ENCODE measurements at regions not wholly inside any gene's neighbourhood (a gene's known extent, or its start where the extent isn't known, plus 50 kb on each side); places are given as distances from the start of the nearest gene placed in this dataset.

- DNase-seq (ENCODE audit: low spot score), result no peak
Observed at GRCh38 chr4:133741766-133742165, 459.8 kb downstream of the PABPC4L start.

- DNase-seq (ENCODE audit: low spot score), result peak; percentile 25
Observed at GRCh38 chr4:133720001-133720400, 481.6 kb downstream of the PABPC4L start.

- DNase-seq (ENCODE audit: low spot score), result no peak
Observed at GRCh38 chr4:133719098-133719497, 482.5 kb downstream of the PABPC4L start.

- no peak for DNase-seq (ENCODE audit: low spot score)
Observed at GRCh38 chr4:133714211-133714610, 487.4 kb downstream of the PABPC4L start.

- no peak for DNase-seq (ENCODE audit: low spot score)
Observed at GRCh38 chr4:133713340-133713739, 488.2 kb downstream of the PABPC4L start.

- DNase-seq (ENCODE audit: low spot score), result peak; percentile 9
Observed at GRCh38 chr4:133711817-133712216, 489.8 kb downstream of the PABPC4L start.

- DNase-seq (ENCODE audit: low spot score), result no peak
Observed at GRCh38 chr4:133694416-133694815, 507.2 kb downstream of the PABPC4L start.

GRCh38 chr4:133683967-133684366 is 517.6 kb downstream of the PABPC4L start:
- no peak for DNase-seq (ENCODE audit: low spot score)

- no peak for DNase-seq (ENCODE audit: low spot score)
Observed at GRCh38 chr4:133668061-133668851, 519.2 kb downstream of the PCDH10 start.

GRCh38 chr4:133647206-133647605 is 498.1 kb downstream of the PCDH10 start:
- DNase-seq (ENCODE audit: low spot score), result no peak

GRCh38 chr4:133641191-133641590 is 492.1 kb downstream of the PCDH10 start:
- DNase-seq (ENCODE audit: low spot score), result no peak

GRCh38 chr4:133638751-133639150 is 489.7 kb downstream of the PCDH10 start:
- no peak for DNase-seq (ENCODE audit: low spot score)

GRCh38 chr4:133637161-133637560 is 488.1 kb downstream of the PCDH10 start:
- no peak for DNase-seq (ENCODE audit: low spot score)

- DNase-seq (ENCODE audit: low spot score), result no peak
Observed at GRCh38 chr4:133624744-133625143, 475.6 kb downstream of the PCDH10 start.

GRCh38 chr4:133623847-133624246 is 474.8 kb downstream of the PCDH10 start:
- DNase-seq (ENCODE audit: low spot score), result no peak

GRCh38 chr4:133621628-133622027 is 472.5 kb downstream of the PCDH10 start:
- DNase-seq (ENCODE audit: low spot score), result no peak

GRCh38 chr4:133620555-133620954 is 471.5 kb downstream of the PCDH10 start:
- no peak for DNase-seq (ENCODE audit: low spot score)

GRCh38 chr4:133618963-133619362 is 469.9 kb downstream of the PCDH10 start:
- DNase-seq (ENCODE audit: low spot score), result no peak

GRCh38 chr4:133600008-133600407 is 450.9 kb downstream of the PCDH10 start:
- no peak for DNase-seq (ENCODE audit: low spot score)

GRCh38 chr4:133598779-133599178 is 449.7 kb downstream of the PCDH10 start:
- no peak for DNase-seq (ENCODE audit: low spot score)

GRCh38 chr4:133597251-133597650 is 448.2 kb downstream of the PCDH10 start:
- no peak for DNase-seq (ENCODE audit: low spot score)

GRCh38 chr4:133596459-133596858 is 447.4 kb downstream of the PCDH10 start:
- no peak for DNase-seq (ENCODE audit: low spot score)

- no peak for DNase-seq (ENCODE audit: low spot score)
Observed at GRCh38 chr4:133594390-133595207, 445.5 kb downstream of the PCDH10 start.

Measured in COLO829 (cell line).